GM19452 (cell line): ENCODE measurements at regions not wholly inside any gene's neighbourhood (a gene's known extent, or its start where the extent isn't known, plus 50 kb on each side); places are given as distances from the start of the nearest gene placed in this dataset.
"Not testable (repeated sequence)": the region's sequence is repeated elsewhere in the genome, so short reads cannot be mapped to it uniquely, and the experiment has no call there.

ENCODE experiments used
- ATAC-seq: cut with Tn5 transposase; IDR thresholded peaks from one replicate; pipeline ENCODE4 v1.9.1; 2021; ENCODE audit not compliant: unreplicated experiment

DNA sequence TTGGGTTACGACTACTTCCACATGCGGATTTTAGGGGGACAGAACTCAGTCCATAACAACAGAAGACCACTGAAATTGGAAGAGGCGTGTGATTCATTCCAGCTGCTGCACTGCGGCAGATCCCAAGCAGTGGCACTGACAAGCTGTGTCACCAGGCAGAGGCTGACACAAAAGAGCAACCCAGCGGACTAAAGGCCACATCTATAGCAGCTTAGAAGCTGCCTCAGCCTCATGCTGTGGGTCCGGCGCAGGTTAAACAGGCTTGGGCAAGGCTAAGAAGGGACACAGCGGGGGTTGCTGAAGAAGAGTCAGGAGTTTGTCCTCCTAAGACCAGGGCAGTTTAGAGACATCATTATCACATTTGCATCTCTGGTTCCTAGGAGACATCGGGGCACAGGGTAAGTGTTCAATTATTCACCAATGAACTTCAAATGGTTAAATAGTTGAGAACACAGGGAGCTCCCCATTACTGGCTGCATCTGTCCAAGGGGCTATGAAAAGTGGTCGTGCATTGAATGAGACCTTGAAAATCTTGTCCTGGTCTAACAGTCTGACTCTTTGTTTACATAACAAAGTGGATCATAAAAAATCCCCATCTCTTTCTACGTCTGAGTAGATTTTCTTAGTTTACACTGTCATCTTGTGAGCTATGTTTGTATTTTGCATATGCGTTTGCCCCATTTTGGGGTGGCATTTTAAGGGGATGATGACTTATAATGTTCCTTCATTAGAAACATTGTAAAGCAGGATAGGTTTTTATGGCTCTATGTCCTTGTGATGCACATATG, 162.3 kb upstream of the TRIB2 start:
- ATAC-seq: no peak

GRCh38 chr2:12555012-12555645, 161.6 kb upstream of the TRIB2 start:
- no peak for ATAC-seq

DNA sequence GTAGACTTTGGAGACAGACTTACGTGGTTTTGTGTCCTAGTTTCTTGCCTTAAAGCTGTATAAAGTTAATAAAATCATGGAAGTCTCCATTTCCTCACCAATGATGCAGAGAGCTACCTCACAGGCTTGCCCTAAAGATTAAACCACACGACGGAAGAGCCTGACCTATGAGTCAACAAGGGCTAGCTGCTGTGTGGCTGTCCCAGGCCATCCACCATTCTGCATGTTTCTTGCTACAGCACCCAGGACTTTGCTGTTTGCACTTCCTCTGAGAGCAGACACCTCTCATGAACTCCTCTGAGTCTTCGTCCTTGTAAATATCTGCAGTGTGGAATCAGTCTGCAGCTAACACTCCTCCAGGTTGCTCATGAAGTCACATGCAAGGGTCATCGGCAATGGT, 160.0 kb upstream of the TRIB2 start:
- no peak for ATAC-seq

DNA sequence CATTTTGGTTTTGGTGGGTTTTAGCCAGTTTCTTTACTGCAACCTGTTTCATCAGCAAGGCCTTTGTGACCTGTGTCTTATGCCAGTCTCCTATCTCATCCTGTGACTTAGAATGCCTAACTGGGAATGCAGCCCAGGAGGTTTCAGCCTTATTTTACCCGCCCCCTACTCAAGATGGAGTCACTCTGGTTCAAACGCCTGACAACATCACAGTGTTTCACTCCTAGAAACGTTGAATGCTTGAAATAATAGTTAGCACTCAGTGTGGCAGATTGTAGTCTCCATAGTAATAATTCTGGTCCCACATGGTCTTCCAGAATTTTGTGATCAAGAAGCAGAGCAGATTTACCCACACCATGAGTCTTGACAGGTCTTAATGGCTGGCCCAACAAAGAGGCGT, 159.0 kb upstream of the TRIB2 start:
- no peak for ATAC-seq

GRCh38 chr2:12558519-12558918, 158.2 kb upstream of the TRIB2 start:
- ATAC-seq: no peak

GRCh38 chr2:12560618-12561017, 156.1 kb upstream of the TRIB2 start:
- no peak for ATAC-seq

DNA sequence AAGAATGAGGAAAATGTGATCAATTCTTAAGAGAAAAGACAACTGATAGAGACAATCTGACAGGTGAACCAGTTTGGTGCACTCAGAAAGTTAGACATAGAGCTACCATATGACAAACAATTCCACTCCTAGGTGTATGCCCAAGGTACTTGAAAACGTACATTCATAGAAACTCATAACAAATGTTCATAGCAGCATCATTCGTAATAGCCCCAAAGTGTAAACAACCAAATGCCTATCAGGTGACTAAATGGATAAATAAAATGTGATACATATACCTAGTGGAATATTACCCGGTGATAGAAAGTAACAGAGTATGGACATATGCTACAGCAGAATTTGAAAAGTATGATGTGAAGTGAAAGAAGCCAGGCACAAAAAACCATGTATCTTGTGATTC, 149.3 kb upstream of the TRIB2 start:
- ATAC-seq: no peak

- ATAC-seq: not testable (repeated sequence)
These were observed 147.2 kb upstream of the TRIB2 start for GRCh38 chr2:12569510-12569909.

DNA sequence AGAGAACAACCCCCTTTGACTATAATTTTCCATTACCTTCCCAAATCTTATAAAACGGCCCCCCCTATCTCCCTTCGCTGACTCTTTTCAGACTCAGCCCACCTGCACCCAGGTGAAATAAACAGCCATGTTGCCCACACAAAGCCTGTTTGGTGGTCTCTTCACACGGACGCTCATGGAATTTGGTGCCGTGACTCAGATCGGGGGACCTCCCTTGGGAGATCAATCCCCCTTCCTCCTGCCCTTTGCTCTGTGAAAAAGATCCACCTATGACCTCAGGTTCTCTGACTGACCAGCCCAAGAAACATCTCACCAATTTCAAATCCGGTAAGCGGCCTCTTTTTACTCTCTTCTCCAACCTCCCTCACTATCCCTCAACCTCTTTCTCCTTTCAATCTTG, 146.8 kb upstream of the TRIB2 start:
- not testable (repeated sequence) for ATAC-seq

GRCh38 chr2:12577091-12577490, 139.6 kb upstream of the TRIB2 start:
- ATAC-seq: no peak

DNA sequence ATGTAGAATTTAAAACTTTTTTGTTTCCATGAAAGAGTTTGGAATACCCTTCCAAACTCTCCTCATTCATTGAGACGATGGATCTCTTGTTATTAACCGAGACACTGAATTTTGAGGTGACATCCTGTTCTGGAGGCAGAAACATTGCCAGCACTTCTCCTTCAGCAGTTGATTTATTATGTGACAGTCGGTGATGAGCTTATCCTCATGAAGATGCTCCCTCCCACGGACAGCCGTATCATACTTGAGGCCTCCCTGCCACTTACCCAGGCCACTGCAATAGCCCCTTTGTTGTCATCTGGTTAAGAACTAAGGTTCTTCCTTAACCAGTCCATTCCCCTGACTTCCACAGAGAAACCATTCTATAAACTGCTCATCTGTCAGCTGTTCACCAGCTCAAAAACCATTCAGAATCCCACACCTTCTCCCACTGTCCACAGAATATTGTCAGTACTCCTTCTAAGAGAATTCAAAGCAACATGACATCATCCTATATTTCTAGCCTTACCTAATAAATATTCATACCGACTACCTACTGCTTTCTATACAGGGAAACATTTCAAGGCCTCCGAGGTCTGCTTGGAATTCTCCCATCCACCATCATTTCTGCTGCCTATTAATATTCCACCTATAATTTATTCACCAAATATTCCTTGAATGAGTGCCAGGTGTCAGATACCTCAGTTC, 139.0 kb upstream of the TRIB2 start:
- ATAC-seq: no peak

DNA sequence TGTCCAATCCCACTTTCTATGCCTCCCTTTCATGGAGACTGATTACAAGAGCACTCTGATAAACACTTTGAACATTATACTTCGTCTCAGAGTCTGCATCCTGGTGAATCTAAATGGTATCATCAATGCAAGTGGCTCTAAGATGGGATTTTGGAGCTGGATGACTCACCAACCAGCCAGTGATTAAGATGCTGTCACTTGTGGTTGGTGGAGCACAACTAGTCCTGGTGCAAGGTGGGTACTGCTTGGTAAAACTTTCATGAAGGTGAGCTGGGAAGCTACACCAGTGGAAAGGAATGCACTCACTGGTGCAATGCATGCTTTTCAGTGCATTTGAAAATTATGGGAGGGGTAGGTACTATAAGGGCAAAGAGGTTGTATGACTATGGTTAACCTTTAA, 137.7 kb upstream of the TRIB2 start:
- ATAC-seq: no peak

GRCh38 chr2:12584338-12584737, 132.4 kb upstream of the TRIB2 start:
- ATAC-seq: no peak

DNA sequence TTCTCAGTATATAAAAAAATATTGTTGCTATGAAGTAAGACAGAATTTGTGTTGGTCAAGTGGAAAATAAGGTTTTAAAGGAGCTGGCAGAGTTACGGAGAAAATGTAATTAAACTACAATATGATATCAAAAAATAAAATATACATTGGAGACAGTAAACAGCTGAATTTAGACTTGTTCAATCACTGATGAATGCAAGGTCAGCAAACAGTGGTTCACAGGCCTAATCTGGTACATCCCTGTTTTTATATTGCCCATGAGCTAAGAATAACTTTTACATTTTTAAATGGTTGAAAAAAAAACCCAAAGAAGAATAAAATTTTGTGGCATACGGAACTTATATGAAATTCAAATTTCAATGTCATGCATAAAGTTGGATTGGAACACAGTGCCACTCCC, 131.0 kb upstream of the TRIB2 start:
- ATAC-seq: no peak

GRCh38 chr2:12587228-12587627, 129.5 kb upstream of the TRIB2 start:
- no peak for ATAC-seq

DNA sequence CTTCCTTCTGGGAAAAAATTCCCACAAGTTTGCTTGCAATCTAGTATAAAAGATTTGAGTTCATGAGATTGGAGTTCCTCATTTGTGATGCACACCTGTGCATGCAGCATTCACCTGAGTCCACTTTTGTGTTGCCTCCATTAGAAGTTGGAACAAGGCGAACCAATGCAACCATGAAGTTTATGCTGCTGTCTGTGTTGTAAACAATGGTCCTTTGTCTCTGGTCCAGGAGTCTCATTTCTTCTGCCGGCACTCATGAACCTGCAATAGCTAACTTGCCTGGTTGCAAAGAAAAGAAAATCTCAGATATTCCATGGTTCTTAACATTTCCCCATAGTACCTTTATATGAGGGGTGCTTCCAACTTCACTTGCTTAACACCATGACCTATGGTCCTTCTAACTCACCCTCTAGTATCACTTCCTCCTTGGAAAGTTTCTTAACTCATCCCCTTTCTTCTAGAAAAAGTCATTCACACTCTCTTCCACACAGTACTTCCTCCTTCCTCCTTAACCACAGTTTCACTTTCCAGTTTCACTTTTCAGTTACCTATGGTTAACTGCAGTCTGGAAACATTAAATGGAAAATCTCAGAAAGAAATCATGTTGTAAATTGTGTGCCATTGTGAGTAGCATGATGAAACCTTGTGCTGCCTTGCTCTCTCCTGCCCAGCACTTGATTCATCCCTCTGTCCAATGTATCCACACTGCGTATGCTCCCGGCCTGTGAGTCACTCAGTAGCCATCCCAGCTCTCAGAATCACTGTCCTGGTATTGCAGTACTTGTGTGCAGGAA, 128.8 kb upstream of the TRIB2 start:
- ATAC-seq: peak; percentile 90

DNA sequence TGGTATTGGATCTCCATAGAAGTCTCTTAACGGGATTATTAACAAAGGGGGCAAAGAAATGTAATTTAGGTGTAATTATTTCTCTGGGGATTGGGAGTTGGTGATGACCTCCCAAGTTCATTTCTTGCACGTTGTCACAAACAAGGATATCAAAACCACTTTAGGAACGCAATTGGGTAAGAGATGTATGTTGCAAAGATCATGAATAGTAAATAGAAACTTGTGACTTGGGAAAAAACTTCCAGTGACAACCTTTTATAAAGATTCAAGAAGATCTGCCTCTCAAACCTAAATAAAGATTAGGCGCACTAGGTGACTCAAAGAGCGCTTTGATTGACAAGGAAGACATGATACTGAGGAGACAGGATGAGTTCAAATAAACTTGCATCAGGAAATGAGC, 127.8 kb upstream of the TRIB2 start:
- no peak for ATAC-seq

DNA sequence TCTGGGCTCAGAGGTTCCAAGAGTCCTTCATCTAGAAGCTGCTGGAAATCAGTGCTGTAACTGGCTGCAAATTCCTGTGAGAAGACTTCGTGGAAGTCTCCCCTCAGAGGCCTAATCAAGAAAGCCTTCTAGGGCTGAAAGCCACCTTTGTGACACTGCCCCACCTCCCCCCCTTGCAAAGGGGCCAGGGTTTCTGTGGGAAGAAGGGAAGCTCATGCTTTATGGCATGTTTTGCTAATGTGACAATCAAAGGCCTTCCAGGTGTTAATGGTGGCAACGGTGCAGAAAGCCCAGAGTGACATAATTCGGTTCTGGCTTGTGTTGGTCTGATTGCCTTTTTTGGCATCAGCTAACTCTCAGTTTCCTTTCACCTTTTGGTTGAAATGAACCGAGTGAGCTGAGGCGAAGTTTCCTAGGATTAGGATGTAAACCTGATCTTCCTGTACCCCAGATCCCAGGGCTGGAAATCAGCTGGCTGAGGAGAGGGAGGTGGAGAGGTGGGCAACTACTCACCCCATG, 126.9 kb upstream of the TRIB2 start:
- no peak for ATAC-seq

DNA sequence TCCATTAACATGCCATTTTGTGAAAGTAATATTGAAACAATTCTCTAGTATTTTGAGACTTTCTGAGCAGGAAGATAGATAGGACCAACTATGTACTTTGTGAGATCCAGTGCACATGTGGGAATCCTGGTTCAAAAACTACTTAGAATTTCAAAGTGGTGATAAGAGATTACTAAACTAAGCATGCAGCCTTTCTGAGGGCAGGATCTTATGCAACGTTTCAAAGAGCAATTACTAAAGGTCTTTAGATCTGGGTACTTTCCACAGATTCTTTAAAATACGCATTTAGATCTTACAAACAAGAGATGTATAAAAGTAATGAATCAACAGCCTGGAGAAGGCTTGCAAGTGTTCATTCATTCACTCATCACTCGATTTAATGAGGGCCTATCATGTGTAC, 124.4 kb upstream of the TRIB2 start:
- no peak for ATAC-seq

- no peak for ATAC-seq
These were observed 122.1 kb upstream of the TRIB2 start for GRCh38 chr2:12594590-12594989.

DNA sequence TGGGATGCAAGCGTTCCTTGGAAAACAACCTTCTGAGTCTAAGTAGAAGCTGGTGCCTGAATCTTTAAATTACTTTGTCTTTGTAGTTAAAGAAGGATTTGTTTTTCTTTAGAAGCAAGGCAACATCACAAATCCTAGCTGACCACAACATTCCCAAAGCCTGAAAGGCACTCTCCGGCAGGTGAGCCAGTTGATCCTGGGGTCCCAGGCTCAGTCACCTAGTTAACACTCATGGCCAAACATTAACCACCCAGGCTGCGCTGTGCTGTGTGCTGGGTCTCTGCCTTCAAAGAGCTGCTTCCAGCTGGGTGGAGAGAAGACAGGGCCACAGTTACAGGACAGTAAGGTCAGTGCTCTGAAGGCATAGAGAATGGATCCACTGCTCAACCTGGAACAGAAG, 120.0 kb upstream of the TRIB2 start:
- no peak for ATAC-seq
